ENCODE measurements at regions not wholly inside any gene's neighbourhood (a gene's known extent, or its start where the extent isn't known, plus 50 kb on each side); places are given as distances from the start of the nearest gene placed in this dataset.

DNA sequence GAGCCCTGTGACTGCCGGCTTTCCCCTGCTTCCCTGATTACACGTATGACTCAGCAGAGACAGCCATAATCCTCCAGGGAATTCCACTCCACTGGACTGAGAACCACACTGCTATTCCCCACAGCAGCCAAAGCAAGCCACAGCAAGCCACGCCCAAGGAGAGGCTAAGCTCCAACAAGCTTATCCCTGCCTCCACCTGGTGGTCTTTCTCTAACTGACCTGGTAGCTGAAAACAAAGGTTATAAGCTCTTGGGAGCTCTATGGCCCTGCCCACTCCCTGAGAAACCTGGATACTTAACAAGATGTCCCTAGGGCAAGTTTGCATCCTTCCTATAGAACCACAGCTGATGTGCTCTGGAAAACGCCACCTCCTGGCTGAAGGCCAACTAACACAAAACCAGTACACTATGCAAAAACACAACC lies 613.7 kb upstream of the CDH18 start:
- TF ChIP-seq, protein P1, sequence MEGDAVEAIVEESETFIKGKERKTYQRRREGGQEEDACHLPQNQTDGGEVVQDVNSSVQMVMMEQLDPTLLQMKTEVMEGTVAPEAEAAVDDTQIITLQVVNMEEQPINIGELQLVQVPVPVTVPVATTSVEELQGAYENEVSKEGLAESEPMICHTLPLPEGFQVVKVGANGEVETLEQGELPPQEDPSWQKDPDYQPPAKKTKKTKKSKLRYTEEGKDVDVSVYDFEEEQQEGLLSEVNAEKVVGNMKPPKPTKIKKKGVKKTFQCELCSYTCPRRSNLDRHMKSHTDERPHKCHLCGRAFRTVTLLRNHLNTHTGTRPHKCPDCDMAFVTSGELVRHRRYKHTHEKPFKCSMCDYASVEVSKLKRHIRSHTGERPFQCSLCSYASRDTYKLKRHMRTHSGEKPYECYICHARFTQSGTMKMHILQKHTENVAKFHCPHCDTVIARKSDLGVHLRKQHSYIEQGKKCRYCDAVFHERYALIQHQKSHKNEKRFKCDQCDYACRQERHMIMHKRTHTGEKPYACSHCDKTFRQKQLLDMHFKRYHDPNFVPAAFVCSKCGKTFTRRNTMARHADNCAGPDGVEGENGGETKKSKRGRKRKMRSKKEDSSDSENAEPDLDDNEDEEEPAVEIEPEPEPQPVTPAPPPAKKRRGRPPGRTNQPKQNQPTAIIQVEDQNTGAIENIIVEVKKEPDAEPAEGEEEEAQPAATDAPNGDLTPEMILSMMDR (IDR thresholded peaks at IDR 0.05; ENCODE audit: low read depth, low read length) = 0 out of 2 replicates have a peak, but pooled peaks have one; percentile 14
- TF ChIP-seq EZH2phosphoT487 (IDR thresholded peaks at IDR 0.05; ENCODE audit: low read depth) = no peak
